Common myeloid progenitor, CD34-positive (primary cell): ENCODE measurements at regions not wholly inside any gene's neighbourhood (a gene's known extent, or its start where the extent isn't known, plus 50 kb on each side); places are given as distances from the start of the nearest gene placed in this dataset.

Source experiments
- CTCF ChIA-PET: fragments of 350-600 bp; sonication (Branson Sonifier 250); formaldehyde crosslinking; loops from one replicate; lab custom pipeline; 2021; ENCODE audit warnings: antibody characterized with exemption; lab: Charles Lee
- POLR2A ChIA-PET: fragments of 350-600 bp; sonication (Branson Sonifier 250); formaldehyde crosslinking; loops from one replicate; lab custom pipeline; 2021; ENCODE audit warnings: antibody characterized with exemption; lab: Charles Lee
- DNase-seq, 3 donors: peaks; one replicate each; pipeline versions ENCODE4 v3.0.0 to v3.0.0-alpha.2; 2013
- H3K27ac ChIP-seq, 2 experiments: 1 replicate in 1 of 2; 2 replicates in 1 of 2; pipeline ENCODE4 v1.7.0; 2013; ENCODE audit warnings: inconsistent platforms in 2 of 2, low read length in 2 of 2, mild to moderate bottlenecking in 2 of 2, low read depth in 1 of 2, moderate library complexity in 1 of 2; ENCODE audit not compliant: severe bottlenecking in 2 of 2, insufficient read depth in 1 of 2, poor library complexity in 1 of 2
- H3K27me3 ChIP-seq, 5 experiments: replicated peaks in 2 of 5; 1 replicate in 3 of 5; 2 replicates in 2 of 5; pipeline versions ENCODE4 v1.6.1 to v1.7.0; 2013; ENCODE audit warnings: low read length in 4 of 5, mild to moderate bottlenecking in 2 of 5, moderate library complexity in 2 of 5, inconsistent platforms in 1 of 5; ENCODE audit not compliant: insufficient read depth in 5 of 5, control insufficient read depth in 4 of 5
- H3K36me3 ChIP-seq, 4 experiments: 1 replicate in 2 of 4; 2 replicates in 2 of 4; pipeline versions ENCODE4 v1.6.1 to v1.7.0; 2013; ENCODE audit warnings: low read length in 3 of 4, control low read depth in 1 of 4, mild to moderate bottlenecking in 1 of 4; ENCODE audit not compliant: control insufficient read depth in 4 of 4, insufficient read depth in 4 of 4
- H3K4me1 ChIP-seq, 4 experiments: 1 replicate in 3 of 4; 2 replicates in 1 of 4; pipeline versions ENCODE4 v1.6.1 to v1.7.1; 2013; ENCODE audit warnings: low read length in 3 of 4, mild to moderate bottlenecking in 3 of 4, control low read depth in 1 of 4, inconsistent platforms in 1 of 4, moderate library complexity in 1 of 4; ENCODE audit not compliant: control insufficient read depth in 4 of 4, insufficient read depth in 4 of 4; ENCODE audit errors: control extremely low read depth in 1 of 4
- H3K4me3 ChIP-seq, 7 experiments: 1 replicate in 4 of 7; 2 replicates in 3 of 7; pipeline versions ENCODE4 v1.5.1 to v1.7.0; 2013; ENCODE audit warnings: mild to moderate bottlenecking in 7 of 7, low read length in 6 of 7, moderate library complexity in 6 of 7, inconsistent platforms in 2 of 7, low read depth in 2 of 7, control low read depth in 1 of 7; ENCODE audit not compliant: insufficient read depth in 4 of 7, control insufficient read depth in 1 of 7; ENCODE audit errors: extremely low read depth in 1 of 7
- H3K9me3 ChIP-seq, 5 experiments: 1 replicate in 4 of 5; 2 replicates in 1 of 5; pipeline versions ENCODE4 v1.6.1 to v1.7.1; 2013; ENCODE audit warnings: low read length in 4 of 5, mild to moderate bottlenecking in 2 of 5, inconsistent platforms in 1 of 5, low read depth in 1 of 5, moderate library complexity in 1 of 5; ENCODE audit not compliant: control insufficient read depth in 4 of 5, insufficient read depth in 2 of 5; ENCODE audit errors: control extremely low read depth in 1 of 5
- WGBS: methylation state at CpG from one replicate; pipeline ENCODE4 v1.1.5; 2013; ENCODE audit not compliant: insufficient coverage; 5-methylcytosine and 5-hydroxymethylcytosine counted together

- peaks cover 0 to 3% (median 0%) of the 10 kb centered on the region in 5 experiments for H3K27me3 ChIP-seq
- H3K36me3 ChIP-seq, result no peaks in the 10 kb centered on the region
- WGBS, result no CpG with 5 or more reads among the region's 2 CpGs
- no peak overlapping the region for H3K27ac ChIP-seq
- CTCF ChIA-PET, result no interaction called here
- POLR2A ChIA-PET, result interaction anchor here (0.6 kb wide), 1 partner anchor 50 kb away, joined by 3 read pairs; no protein-coding TSS in a partner anchor
- no peaks in the 10 kb centered on the region for H3K4me1 ChIP-seq
- DNase-seq, result no peak
- no peaks in the 10 kb centered on the region for H3K9me3 ChIP-seq
- no peak overlapping the region for H3K4me3 ChIP-seq
These were observed 177.9 kb downstream of the FAM124B start for GRCh38 chr2:224223851-224224555.

- Histone ChIP-seq H3K4me1 (no peaks in the 10 kb centered on the region), H3K27ac (no peak overlapping the region), H3K36me3 (no peaks in the 10 kb centered on the region), H3K27me3 (peaks cover 0 to 3% (median 0%) of the 10 kb centered on the region in 5 experiments), H3K4me3 (no peak overlapping the region), H3K9me3 (no peaks in the 10 kb centered on the region)
- ChIA-PET POLR2A (no interaction called here), CTCF (no interaction called here)
- no peak for DNase-seq
- no CpG with 5 or more reads among the region's 1 CpG for WGBS
These were observed 178.9 kb downstream of the FAM124B start for GRCh38 chr2:224222974-224223373.

- H3K36me3 ChIP-seq, result no peaks in the 10 kb centered on the region
- no peak overlapping the region for H3K27ac ChIP-seq
- no peak for DNase-seq
- H3K4me3 ChIP-seq, result no peak overlapping the region
- H3K9me3 ChIP-seq, result no peaks in the 10 kb centered on the region
- ChIA-PET CTCF (no interaction called here), POLR2A (no interaction called here)
- 50% methylated on average over 2 of the region's 4 CpGs for WGBS
- H3K4me1 ChIP-seq, result no peaks in the 10 kb centered on the region
- H3K27me3 ChIP-seq, result peaks cover 0 to 3% (median 0%) of the 10 kb centered on the region in 5 experiments
These were observed 179.6 kb downstream of the FAM124B start for GRCh38 chr2:224222291-224222690.

- Histone ChIP-seq H3K27me3 (peaks cover 0 to 3% (median 0%) of the 10 kb centered on the region in 5 experiments), H3K4me3 (no peak overlapping the region), H3K27ac (no peak overlapping the region), H3K9me3 (no peaks in the 10 kb centered on the region), H3K36me3 (no peaks in the 10 kb centered on the region), H3K4me1 (no peaks in the 10 kb centered on the region)
- POLR2A ChIA-PET, result no interaction called here
- CTCF ChIA-PET, result no interaction called here
- 84% methylated on average over 5 of the region's 5 CpGs for WGBS
- no peak for DNase-seq
These were observed 180.4 kb downstream of the FAM124B start for GRCh38 chr2:224221455-224221913.

- Histone ChIP-seq H3K4me1 (no peaks in the 10 kb centered on the region), H3K27ac (no peak overlapping the region), H3K36me3 (no peaks in the 10 kb centered on the region), H3K9me3 (no peaks in the 10 kb centered on the region), H3K4me3 (no peak overlapping the region), H3K27me3 (peaks cover 0 to 3% (median 0%) of the 10 kb centered on the region in 5 experiments)
- 91% methylated on average over 1 of the region's 4 CpGs for WGBS
- DNase-seq, result no peak
- ChIA-PET CTCF (no interaction called here), POLR2A (no interaction called here)
These were observed 181.2 kb downstream of the FAM124B start for GRCh38 chr2:224220586-224221255.

- Histone ChIP-seq H3K4me3 (no peak overlapping the region), H3K36me3 (no peaks in the 10 kb centered on the region), H3K27ac (no peak overlapping the region), H3K9me3 (no peaks in the 10 kb centered on the region), H3K27me3 (peaks cover 0 to 3% (median 0%) of the 10 kb centered on the region in 5 experiments), H3K4me1 (no peaks in the 10 kb centered on the region)
- WGBS, result 78% methylated on average over 5 of the region's 5 CpGs
- ChIA-PET CTCF (no interaction called here), POLR2A (no interaction called here)
- no peak for DNase-seq
These were observed 180.7 kb upstream of the SERPINE2 start for GRCh38 chr2:224219781-224220180.

GRCh38 chr2:224217962-224218347 is 178.9 kb upstream of the SERPINE2 start:
- no peaks in the 10 kb centered on the region for H3K9me3 ChIP-seq
- H3K36me3 ChIP-seq, result no peaks in the 10 kb centered on the region
- H3K4me3 ChIP-seq, result no peak overlapping the region
- no peak for DNase-seq
- H3K27me3 ChIP-seq, result peaks cover 0 to 3% (median 0%) of the 10 kb centered on the region in 5 experiments
- ChIA-PET CTCF (no interaction called here), POLR2A (no interaction called here)
- H3K4me1 ChIP-seq, result no peaks in the 10 kb centered on the region
- WGBS, result 67% methylated on average over 2 of the region's 3 CpGs
- H3K27ac ChIP-seq, result no peak overlapping the region
